ENCODE measurements at regions not wholly inside any gene's neighbourhood (a gene's known extent, or its start where the extent isn't known, plus 50 kb on each side); places are given as distances from the start of the nearest gene placed in this dataset.

DNA sequence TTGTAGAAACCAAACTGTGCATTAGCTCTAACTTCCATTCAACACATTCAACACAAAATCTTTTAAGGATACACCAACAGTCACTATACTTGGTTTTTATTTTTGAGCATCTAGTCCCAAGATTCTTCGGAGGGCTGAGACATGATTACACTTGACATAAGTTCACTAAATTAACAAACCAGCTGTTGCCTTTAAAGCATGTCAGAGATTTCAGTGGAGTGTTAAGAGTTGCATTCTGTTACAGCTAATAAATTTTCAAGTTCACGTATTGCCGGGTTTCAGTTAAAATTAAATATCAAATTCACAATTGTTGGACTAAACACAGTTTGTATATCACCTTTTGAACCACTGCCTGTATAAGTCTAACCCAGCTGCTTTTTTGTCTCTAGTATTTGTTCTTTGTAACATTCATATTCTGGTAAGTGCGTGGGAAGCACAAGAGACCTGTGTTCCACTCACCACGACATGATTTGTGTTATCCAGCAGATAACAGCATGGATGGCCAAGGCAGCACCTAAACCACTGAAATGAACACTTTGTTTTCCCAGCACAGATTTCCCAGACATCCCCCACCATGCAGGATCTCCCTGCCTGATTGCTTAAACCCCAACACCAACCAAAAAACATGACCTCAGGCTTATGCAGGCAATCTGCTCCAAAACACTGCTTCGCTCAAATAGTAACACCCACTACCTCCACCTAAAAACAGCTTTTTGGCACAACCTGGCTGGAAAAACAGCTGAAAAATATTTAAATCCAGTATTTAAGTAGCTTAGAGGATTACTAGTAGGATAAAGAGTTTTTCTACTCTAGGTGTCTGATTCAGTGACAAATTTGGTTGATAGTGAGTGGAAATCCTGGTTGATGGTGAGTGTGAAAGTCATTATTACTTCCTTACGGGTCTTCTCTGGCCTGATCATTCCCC lies 286.5 kb upstream of the NT5E start:
- TF ChIP-seq, protein P1, sequence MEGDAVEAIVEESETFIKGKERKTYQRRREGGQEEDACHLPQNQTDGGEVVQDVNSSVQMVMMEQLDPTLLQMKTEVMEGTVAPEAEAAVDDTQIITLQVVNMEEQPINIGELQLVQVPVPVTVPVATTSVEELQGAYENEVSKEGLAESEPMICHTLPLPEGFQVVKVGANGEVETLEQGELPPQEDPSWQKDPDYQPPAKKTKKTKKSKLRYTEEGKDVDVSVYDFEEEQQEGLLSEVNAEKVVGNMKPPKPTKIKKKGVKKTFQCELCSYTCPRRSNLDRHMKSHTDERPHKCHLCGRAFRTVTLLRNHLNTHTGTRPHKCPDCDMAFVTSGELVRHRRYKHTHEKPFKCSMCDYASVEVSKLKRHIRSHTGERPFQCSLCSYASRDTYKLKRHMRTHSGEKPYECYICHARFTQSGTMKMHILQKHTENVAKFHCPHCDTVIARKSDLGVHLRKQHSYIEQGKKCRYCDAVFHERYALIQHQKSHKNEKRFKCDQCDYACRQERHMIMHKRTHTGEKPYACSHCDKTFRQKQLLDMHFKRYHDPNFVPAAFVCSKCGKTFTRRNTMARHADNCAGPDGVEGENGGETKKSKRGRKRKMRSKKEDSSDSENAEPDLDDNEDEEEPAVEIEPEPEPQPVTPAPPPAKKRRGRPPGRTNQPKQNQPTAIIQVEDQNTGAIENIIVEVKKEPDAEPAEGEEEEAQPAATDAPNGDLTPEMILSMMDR (conservative IDR thresholded peaks at IDR 0.05 in 1 of 2, IDR thresholded peaks at IDR 0.05 in 1 of 2; ENCODE audit: extremely low read depth in 1 of 2, insufficient read depth in 1 of 2, low read depth in 1 of 2, low read length in 2 of 2), result no peak
- TF ChIP-seq EZH2 (IDR thresholded peaks at IDR 0.05; ENCODE audit: borderline replicate concordance, low read length), result no peak
